HepG2 (cell line): ENCODE measurements at regions not wholly inside any gene's neighbourhood (a gene's known extent, or its start where the extent isn't known, plus 50 kb on each side); places are given as distances from the start of the nearest gene placed in this dataset.

ENCODE experiments used
- ATAC-seq: fragments of 200-7000 bp; cut with Tn5 transposase; 3 replicates; pipeline ENCODE4 v1.9.1; 2020; ENCODE audit warnings: mild to moderate bottlenecking, moderate library complexity
- BruUV-seq: library from RNA; stranded (reverse); fragments of 400-500 nt; replicated peaks from 2 replicates; lab custom pipeline; 2021; lab: Mats Ljungman, UMichigan
- CTCF ChIA-PET: fragments of 300-600 bp; formaldehyde crosslinking; extraction: SDS; loops from one replicate; lab custom pipeline; 2021; ENCODE audit warnings: low total read pairs, inconsistent platforms, low intra/inter-chr PET ratio; lab: Yijun Ruan, JAX
- POLR2A ChIA-PET: fragments of 350-600 bp; sonication (Branson Sonifier 250); formaldehyde crosslinking; loops from one replicate; lab custom pipeline; 2020; ENCODE audit warnings: antibody characterized with exemption, inconsistent platforms; lab: Yijun Ruan, JAX
- DNase-seq: peaks from one replicate; pipeline ENCODE4 v3.0.0-alpha.2; 2015; ENCODE audit warnings: low spot score
- FAIRE-seq: peaks from 3 replicates; lab custom pipeline; 2011; peaks lifted over from hg19 to GRCh38; lab: Jason Lieb, UNC
- H2AFZ ChIP-seq: one replicate; pipeline ENCODE4 v1.6.1; 2011; ENCODE audit warnings: low read length, inconsistent platforms
- H3K27ac ChIP-seq: fragments of 300-600 bp; 3 replicates; pipeline ENCODE4 v1.8.0; 2011; ENCODE audit warnings: mixed run types, mild to moderate bottlenecking, mixed read lengths, low read length, inconsistent platforms; ENCODE audit not compliant: insufficient read depth; ENCODE audit errors: extremely low read length
- H3K27me3 ChIP-seq, 2 experiments: fragments of 200-600 bp in 1 of 2; 2 replicates in 1 of 2; 3 replicates in 1 of 2; pipeline versions ENCODE4 v1.6.0 to v1.8.0; 2011; ENCODE audit warnings: low read length in 2 of 2, mild to moderate bottlenecking in 2 of 2, moderate library complexity in 2 of 2, inconsistent platforms in 1 of 2; ENCODE audit not compliant: insufficient read depth in 2 of 2, control insufficient read depth in 1 of 2
- H3K36me3 ChIP-seq, 2 experiments: fragments of 200-600 bp in 1 of 2; replicated peaks in 1 of 2; 2 replicates in 1 of 2; 3 replicates in 1 of 2; pipeline versions ENCODE4 v1.5.1 to v1.8.0; 2011; ENCODE audit warnings: low read length in 2 of 2, inconsistent platforms in 1 of 2; ENCODE audit not compliant: insufficient read depth in 2 of 2, control insufficient read depth in 1 of 2
- H3K4me1 ChIP-seq: 2 replicates; pipeline ENCODE4 v1.5.1; 2012; ENCODE audit warnings: low read length, inconsistent platforms; ENCODE audit not compliant: insufficient read depth
- H3K4me2 ChIP-seq: 2 replicates; pipeline ENCODE4 v1.6.0; 2011; ENCODE audit warnings: low read depth, low read length, inconsistent platforms
- H3K4me3 ChIP-seq, 3 experiments: fragments of 200-600 bp in 1 of 3; sonication (generic), shearing (Covaris generic) in 1 of 3; replicated peaks in 1 of 3; 2 replicates each; pipeline ENCODE4 v1.5.1; 2011 to 2016; ENCODE audit warnings: low read length in 3 of 3, inconsistent platforms in 2 of 3, low read depth in 2 of 3, mild to moderate bottlenecking in 2 of 3, control low read depth in 1 of 3, mixed read lengths in 1 of 3; ENCODE audit not compliant: insufficient read depth in 1 of 3
- H3K79me2 ChIP-seq: one replicate; pipeline ENCODE4 v1.6.1; 2011; ENCODE audit warnings: low read length, inconsistent platforms; ENCODE audit not compliant: insufficient read depth
- H3K9ac ChIP-seq: 2 replicates; pipeline ENCODE4 v1.6.0; 2011; ENCODE audit warnings: mild to moderate bottlenecking, low read depth, low read length, inconsistent platforms; ENCODE audit not compliant: insufficient read depth
- H3K9me3 ChIP-seq: 2 replicates; pipeline ENCODE4 v1.5.1; 2012; ENCODE audit warnings: mild to moderate bottlenecking, low read length
- H4K20me1 ChIP-seq: 2 replicates; pipeline ENCODE4 v1.6.0; 2011; ENCODE audit warnings: inconsistent platforms, mild to moderate bottlenecking, low read length, moderate library complexity; ENCODE audit not compliant: insufficient read depth
- ADNP ChIP-seq: sonication (generic); formaldehyde crosslinking; IDR thresholded peaks from 2 replicates; pipeline ENCODE4 v1.4.0; 2020; ENCODE audit warnings: missing genetic modification reagents
- EZH2 ChIP-seq: conservative IDR thresholded peaks from 2 replicates; pipeline ENCODE4 v1.6.1; 2012; ENCODE audit warnings: mild to moderate bottlenecking, low read depth, low read length, moderate library complexity
- HOXA3 ChIP-seq: sonication (generic); formaldehyde crosslinking; IDR thresholded peaks from 2 replicates; pipeline ENCODE4 v1.5.0; 2020; ENCODE audit warnings: missing genetic modification reagents
- IRF9 ChIP-seq: sonication (generic); formaldehyde crosslinking; IDR thresholded peaks from 2 replicates; pipeline ENCODE4 v1.8.0; 2022; ENCODE audit warnings: missing genetic modification reagents, mild to moderate bottlenecking, borderline replicate concordance
- JUND ChIP-seq: sonication (generic); formaldehyde crosslinking; IDR thresholded peaks from 2 replicates; pipeline ENCODE4 v1.8.0; 2022; ENCODE audit warnings: mild to moderate bottlenecking, missing genetic modification reagents
- NAIF1 ChIP-seq: sonication (generic); formaldehyde crosslinking; IDR thresholded peaks from 2 replicates; pipeline ENCODE4 v1.5.0; 2020; ENCODE audit warnings: mild to moderate bottlenecking, missing genetic modification reagents, borderline replicate concordance
- PRDM4 ChIP-seq: sonication (generic); formaldehyde crosslinking; IDR thresholded peaks from 2 replicates; pipeline ENCODE4 v1.9.0; 2021; ENCODE audit warnings: missing genetic modification reagents, borderline replicate concordance
- SCMH1 ChIP-seq: sonication (generic); formaldehyde crosslinking; IDR thresholded peaks from 2 replicates; pipeline ENCODE4 v1.9.0; 2021; ENCODE audit warnings: missing genetic modification reagents, mild to moderate bottlenecking, borderline replicate concordance
- TBX3 ChIP-seq: fragments of 450-650 bp; IDR thresholded peaks from 2 replicates; pipeline ENCODE4 v1.6.1; 2017; ENCODE audit warnings: antibody characterized with exemption, mild to moderate bottlenecking, inconsistent platforms, borderline replicate concordance
- ZBTB44 ChIP-seq: sonication (generic); formaldehyde crosslinking; IDR thresholded peaks from 2 replicates; pipeline ENCODE4 v1.4.0; 2020; ENCODE audit warnings: missing genetic modification reagents
- ZNF12 ChIP-seq: sonication (generic); formaldehyde crosslinking; IDR thresholded peaks from 2 replicates; pipeline ENCODE4 v1.5.0; 2020; ENCODE audit warnings: missing genetic modification reagents
- ZNF331 ChIP-seq: sonication (generic); formaldehyde crosslinking; IDR thresholded peaks from 2 replicates; pipeline ENCODE4 v1.4.0; 2020; ENCODE audit warnings: missing genetic modification reagents
- ZNF580 ChIP-seq: IDR thresholded peaks from 2 replicates; pipeline ENCODE4 v1.6.1; 2016; ENCODE audit warnings: low read depth, borderline replicate concordance
- ZNF607 ChIP-seq: sonication (generic); formaldehyde crosslinking; IDR thresholded peaks from 2 replicates; pipeline ENCODE4 v1.5.1; 2020; ENCODE audit warnings: missing genetic modification reagents, mild to moderate bottlenecking, borderline replicate concordance
- WGBS: methylation state at CpG from one replicate; pipeline ENCODE4 v1.1.6; 2017; ENCODE audit warnings: low lambda C conversion rate; 5-methylcytosine and 5-hydroxymethylcytosine counted together
- in situ Hi-C: cut with HindIII; loops from 2 replicates; pipeline ENCODE4 v1.10.0; 2017; ENCODE audit warnings: low pct_unique_long_range_greater_than_20kb; ENCODE audit not compliant: extremely low pct_ligation_motif_present
- intact Hi-C: fragments of 100-400 bp; cut with micrococcal nuclease; formaldehyde crosslinking; loops from one replicate; pipeline ENCODE4 v1.10.0; 2022; ENCODE audit not compliant: unreplicated experiment
- TF ChIP-seq, protein P1 (sequence below): sonication (generic); formaldehyde crosslinking; IDR thresholded peaks from 2 replicates; pipeline ENCODE4 v1.5.0; 2020; ENCODE audit warnings: mild to moderate bottlenecking, missing genetic modification reagents

DNA sequence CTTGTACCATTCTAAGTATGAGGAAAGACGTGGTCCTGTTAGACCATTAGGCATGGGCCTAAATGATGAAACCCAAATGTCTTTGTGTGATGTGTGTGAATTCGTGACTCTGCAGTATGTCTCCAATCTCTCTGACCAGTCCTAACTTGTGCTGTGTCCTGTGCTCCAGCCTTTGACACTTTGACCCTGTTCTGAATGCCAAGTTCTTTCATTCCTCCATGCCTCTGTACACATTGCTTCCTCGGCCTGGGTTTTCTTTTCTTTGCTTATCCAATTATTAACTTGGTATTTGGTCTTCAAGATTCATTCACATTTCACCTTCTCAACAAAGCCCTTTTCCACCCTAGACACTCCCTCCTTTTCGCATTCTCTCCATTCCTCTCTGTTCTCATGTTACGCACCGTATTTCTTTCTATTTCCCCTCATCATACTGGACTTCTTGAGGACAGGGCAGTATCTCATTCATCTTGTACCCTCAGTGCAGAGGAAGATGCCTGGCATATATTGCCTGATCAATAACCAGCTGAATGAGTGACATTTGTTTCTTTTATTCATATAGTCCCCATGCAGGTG is 138.7 kb downstream of the F11 start (continued):
- no peak for TF ChIP-seq TBX3

GRCh38 chr4:186400676-186401075 is 134.7 kb downstream of the F11 start:
- ChIA-PET CTCF (no interaction called here), POLR2A (no interaction called here)
- Histone ChIP-seq H3K36me3 (no peaks in the 10 kb centered on the region), H3K4me3 (no peak overlapping the region), H4K20me1 (no peaks in the 10 kb centered on the region; the same call in 1 of the 2 replicates), H3K79me2 (no peaks in the 10 kb centered on the region), H3K9me3 (no peaks in the 10 kb centered on the region), H3K27me3 (0 out of 5 replicates have a peak, but pooled peaks cover 0 to 3% of the 10 kb centered on the region in 2 experiments), H2AFZ (no peak overlapping the region), H3K4me2 (no peak overlapping the region), H3K4me1 (no peaks in the 10 kb centered on the region), H3K9ac (no peak overlapping the region), H3K27ac (no peak overlapping the region)
- in situ Hi-C loops = no loop called here
- no peak for DNase-seq
- 8% methylated on average over 6 of the region's 6 CpGs for WGBS
- no peak for ATAC-seq
- intact Hi-C loops = no loop called here
- no TSS peak for BruUV-seq
- no peak for FAIRE-seq
- TF ChIP-seq ZNF331 (CRISPR knock-in tag) = no peak
- TF ChIP-seq PRDM4 (CRISPR knock-in tag) = no peak
- TF ChIP-seq EZH2 = no peak
- no peak for TF ChIP-seq ZNF580
- TF ChIP-seq ADNP (CRISPR knock-in tag) = no peak
- TF ChIP-seq IRF9 (CRISPR knock-in tag) = no peak
- TF ChIP-seq, protein P1, sequence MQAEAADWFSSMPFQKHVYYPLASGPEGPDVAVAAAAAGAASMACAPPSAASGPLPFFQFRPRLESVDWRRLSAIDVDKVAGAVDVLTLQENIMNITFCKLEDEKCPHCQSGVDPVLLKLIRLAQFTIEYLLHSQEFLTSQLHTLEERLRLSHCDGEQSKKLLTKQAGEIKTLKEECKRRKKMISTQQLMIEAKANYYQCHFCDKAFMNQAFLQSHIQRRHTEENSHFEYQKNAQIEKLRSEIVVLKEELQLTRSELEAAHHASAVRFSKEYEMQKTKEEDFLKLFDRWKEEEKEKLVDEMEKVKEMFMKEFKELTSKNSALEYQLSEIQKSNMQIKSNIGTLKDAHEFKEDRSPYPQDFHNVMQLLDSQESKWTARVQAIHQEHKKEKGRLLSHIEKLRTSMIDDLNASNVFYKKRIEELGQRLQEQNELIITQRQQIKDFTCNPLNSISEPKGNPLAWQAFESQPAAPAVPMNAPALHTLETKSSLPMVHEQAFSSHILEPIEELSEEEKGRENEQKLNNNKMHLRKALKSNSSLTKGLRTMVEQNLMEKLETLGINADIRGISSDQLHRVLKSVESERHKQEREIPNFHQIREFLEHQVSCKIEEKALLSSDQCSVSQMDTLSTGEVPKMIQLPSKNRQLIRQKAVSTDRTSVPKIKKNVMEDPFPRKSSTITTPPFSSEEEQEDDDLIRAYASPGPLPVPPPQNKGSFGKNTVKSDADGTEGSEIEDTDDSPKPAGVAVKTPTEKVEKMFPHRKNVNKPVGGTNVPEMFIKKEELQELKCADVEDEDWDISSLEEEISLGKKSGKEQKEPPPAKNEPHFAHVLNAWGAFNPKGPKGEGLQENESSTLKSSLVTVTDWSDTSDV (CRISPR knock-in tag) = no peak
- no peak for TF ChIP-seq HOXA3 (CRISPR knock-in tag)
- no peak for TF ChIP-seq NAIF1 (CRISPR knock-in tag)
- TF ChIP-seq ZNF12 (CRISPR knock-in tag) = no peak
- no peak for TF ChIP-seq ZNF607
- TF ChIP-seq SCMH1 (CRISPR knock-in tag) = no peak
- no peak for TF ChIP-seq JUND (CRISPR knock-in tag)
- TF ChIP-seq ZBTB44 = no peak
